GM23338 (cell line): ENCODE measurements at regions not wholly inside any gene's neighbourhood (a gene's known extent, or its start where the extent isn't known, plus 50 kb on each side); places are given as distances from the start of the nearest gene placed in this dataset.

Experiments used
- ATAC-seq: fragments of 200-7000 bp; cut with Tn5 transposase; 3 replicates; pipeline ENCODE4 v1.9.1; 2020
- DNase-seq: peaks from one replicate; pipeline ENCODE4 v3.0.0-alpha.2; 2015; ENCODE audit warnings: low spot score
- H2AFZ ChIP-seq: fragments of 200-600 bp; sonication (generic); 2 replicates; pipeline ENCODE4 v1.8.0; 2016; ENCODE audit warnings: antibody characterized with exemption, mild to moderate bottlenecking, moderate library complexity
- H3F3A ChIP-seq: fragments of 200-600 bp; sonication (generic); replicated peaks from 2 replicates; pipeline ENCODE4 v1.8.0; 2017; ENCODE audit warnings: antibody characterized with exemption, mixed run types, low read depth
- H3K27ac ChIP-seq: fragments of 200-600 bp; sonication (generic); 2 replicates; pipeline ENCODE4 v1.6.1; 2016; ENCODE audit warnings: low read depth
- H3K27me3 ChIP-seq: fragments of 200-600 bp; sonication (generic); 2 replicates; pipeline ENCODE4 v1.8.0; 2016; ENCODE audit warnings: mild to moderate bottlenecking, mixed run types, moderate library complexity; ENCODE audit not compliant: insufficient read depth
- H3K36me3 ChIP-seq: fragments of 200-600 bp; sonication (generic); 2 replicates; pipeline ENCODE4 v1.8.0; 2016; ENCODE audit warnings: mild to moderate bottlenecking; ENCODE audit not compliant: insufficient read depth
- H3K4me1 ChIP-seq: fragments of 200-600 bp; sonication (generic); 2 replicates; pipeline ENCODE4 v1.8.0; 2016; ENCODE audit warnings: mild to moderate bottlenecking, moderate library complexity; ENCODE audit not compliant: insufficient read depth
- H3K4me2 ChIP-seq: fragments of 200-600 bp; sonication (generic); 2 replicates; pipeline ENCODE4 v1.7.1; 2017; ENCODE audit warnings: mixed run types
- H3K4me3 ChIP-seq: fragments of 200-600 bp; sonication (generic); 2 replicates; pipeline ENCODE4 v1.6.1; 2016; ENCODE audit warnings: mixed run types
- H3K79me2 ChIP-seq: fragments of 200-600 bp; sonication (generic); replicated peaks from 2 replicates; pipeline ENCODE4 v1.8.0; 2017; ENCODE audit warnings: mild to moderate bottlenecking; ENCODE audit not compliant: insufficient read depth
- H3K9me2 ChIP-seq: fragments of 200-600 bp; sonication (generic); 2 replicates; pipeline ENCODE4 v1.8.0; 2017; ENCODE audit not compliant: insufficient read depth
- H4K20me1 ChIP-seq: fragments of 200-600 bp; sonication (generic); replicated peaks from 2 replicates; pipeline ENCODE4 v1.8.0; 2017; ENCODE audit warnings: mild to moderate bottlenecking; ENCODE audit not compliant: insufficient read depth
- H3K27ac Mint-ChIP-seq: 2 replicates; pipeline ENCODE4 v1.8.0; 2020; ENCODE audit warnings: inconsistent platforms, mild to moderate bottlenecking, moderate library complexity, mixed read lengths
- H3K27me3 Mint-ChIP-seq: 3 replicates; pipeline ENCODE4 v1.8.0; 2022; ENCODE audit warnings: low read depth, mild to moderate bottlenecking, moderate library complexity, mixed read lengths, inconsistent platforms; ENCODE audit not compliant: insufficient read depth, poor library complexity
- H3K36me3 Mint-ChIP-seq: 3 replicates; pipeline ENCODE4 v1.8.0; 2021; ENCODE audit warnings: low read depth, mild to moderate bottlenecking, inconsistent platforms, moderate library complexity, mixed read lengths
- H3K4me1 Mint-ChIP-seq: 3 replicates; pipeline ENCODE4 v1.8.0; 2020; ENCODE audit warnings: mild to moderate bottlenecking, inconsistent platforms, mixed read lengths
- H3K4me3 Mint-ChIP-seq: 3 replicates; pipeline ENCODE4 v1.8.0; 2021; ENCODE audit warnings: moderate library complexity, mild to moderate bottlenecking, inconsistent platforms, mixed read lengths
- H3K9me3 Mint-ChIP-seq: 3 replicates; pipeline ENCODE4 v1.8.0; 2020; ENCODE audit warnings: moderate library complexity, mild to moderate bottlenecking, inconsistent platforms, mixed read lengths
- CREB1 ChIP-seq: fragments of 250-450 bp; sonication (Bioruptor Pico); IDR thresholded peaks from 2 replicates; pipeline ENCODE4 v1.5.0; 2020; ENCODE audit warnings: low read depth, mild to moderate bottlenecking, moderate library complexity
- CTCF ChIP-seq, 2 experiments: fragments of 200-600 bp in 1 of 2; sonication (generic) in 1 of 2; conservative IDR thresholded peaks; 2 replicates each; pipeline versions ENCODE4 v1.5.1 to v1.6.1; 2016 to 2017; ENCODE audit warnings: antibody characterized with exemption in 2 of 2, low read depth in 2 of 2, mild to moderate bottlenecking in 2 of 2, moderate library complexity in 1 of 2
- ETS1 ChIP-seq: IDR thresholded peaks from 2 replicates; pipeline ENCODE4 v1.6.1; 2016; ENCODE audit warnings: antibody characterized with exemption
- EZH2 ChIP-seq: fragments of 200-600 bp; sonication (generic); IDR thresholded peaks from one replicate; pipeline ENCODE4 v1.8.0; 2017; ENCODE audit warnings: antibody characterized with exemption, mild to moderate bottlenecking, low read depth; ENCODE audit not compliant: unreplicated experiment
- EZH2phosphoT487 ChIP-seq: fragments of 200-600 bp; sonication (generic); IDR thresholded peaks from one replicate; pipeline ENCODE4 v1.8.1; 2018; ENCODE audit warnings: antibody characterized with exemption; ENCODE audit not compliant: unreplicated experiment
- NANOG ChIP-seq: IDR thresholded peaks from 2 replicates; pipeline ENCODE4 v1.6.1; 2016; ENCODE audit warnings: antibody characterized with exemption, borderline replicate concordance
- ZNF114 ChIP-seq: fragments of 250-450 bp; sonication (Bioruptor Pico); IDR thresholded peaks from 2 replicates; pipeline ENCODE4 v1.5.0; 2020; ENCODE audit warnings: mild to moderate bottlenecking, moderate library complexity
- ZNF462 ChIP-seq: fragments of 250-450 bp; sonication (Bioruptor Pico); IDR thresholded peaks from 2 replicates; pipeline ENCODE4 v1.5.0; 2020; ENCODE audit warnings: mild to moderate bottlenecking, moderate library complexity

GRCh38 chr5:144004146-144004545 is 166.3 kb downstream of the YIPF5 start:
- Mint-ChIP-seq H3K36me3 (peaks cover 22% of the 10 kb centered on the region; the same call in 2 of the 3 replicates), H3K4me3 (no peak overlapping the region), H3K27ac (no peak overlapping the region), H3K4me1 (no peaks in the 10 kb centered on the region), H3K27me3 (no peaks in the 10 kb centered on the region), H3K9me3 (peaks cover 20% of the 10 kb centered on the region)
- no peak overlapping the region for H2AFZ ChIP-seq
- no peak overlapping the region for H3K27ac ChIP-seq
- H3K27me3 ChIP-seq = no peaks in the 10 kb centered on the region
- no peaks in the 10 kb centered on the region for H3K4me1 ChIP-seq
- H3K79me2 ChIP-seq = no peaks in the 10 kb centered on the region
- peaks cover 6% of the 10 kb centered on the region; the same call in 1 of the 2 replicates for H3K36me3 ChIP-seq
- TF ChIP-seq ETS1 = no peak
- no peak for TF ChIP-seq ZNF462 (CRISPR knock-in tag)
- TF ChIP-seq ZNF114 (CRISPR knock-in tag) = no peak
- TF ChIP-seq CTCF (conservative IDR thresholded peaks at IDR 0.05; ENCODE audit: low read depth in 2 of 2) = no peak
- TF ChIP-seq EZH2 = no peak
- TF ChIP-seq NANOG = no peak
- no peak for TF ChIP-seq CREB1 (CRISPR knock-in tag)
- TF ChIP-seq EZH2phosphoT487 = no peak
- DNase-seq = no peak
- no peaks in the 10 kb centered on the region for H3F3A ChIP-seq
- ATAC-seq = no peak
- H3K4me2 ChIP-seq = no peak overlapping the region
- H3K9me2 ChIP-seq = no peaks in the 10 kb centered on the region; the same call in 1 of the 2 replicates
- H4K20me1 ChIP-seq = no peaks in the 10 kb centered on the region
- no peak overlapping the region for H3K4me3 ChIP-seq
